H9 (cell line): ENCODE measurements at regions not wholly inside any gene's neighbourhood (a gene's known extent, or its start where the extent isn't known, plus 50 kb on each side); places are given as distances from the start of the nearest gene placed in this dataset.

Experiments
- DNase-seq: peaks from one replicate; pipeline ENCODE4 v3.0.0-alpha.2; 2017
- H2AFZ ChIP-seq: one replicate; pipeline ENCODE4 v1.6.1; 2013; ENCODE audit warnings: mild to moderate bottlenecking, low read length, control low read depth, moderate library complexity
- H2AK5ac ChIP-seq: 2 replicates; pipeline ENCODE4 v1.6.1; 2013; ENCODE audit warnings: low read length, control low read depth, mixed read lengths; ENCODE audit not compliant: insufficient read length
- H2BK120ac ChIP-seq: one replicate; pipeline ENCODE4 v1.6.1; 2013; ENCODE audit warnings: low read depth, mild to moderate bottlenecking, low read length, control low read depth, inconsistent platforms; ENCODE audit not compliant: poor library complexity, severe bottlenecking
- H2BK12ac ChIP-seq: 2 replicates; pipeline ENCODE4 v1.6.1; 2013; ENCODE audit warnings: low read length, control low read depth, mixed read lengths, low read depth; ENCODE audit not compliant: insufficient read length
- H2BK15ac ChIP-seq: 2 replicates; pipeline ENCODE4 v1.6.1; 2013; ENCODE audit warnings: low read depth, low read length, control low read depth
- H2BK20ac ChIP-seq: one replicate; pipeline ENCODE4 v1.6.1; 2013; ENCODE audit warnings: low read depth, mild to moderate bottlenecking, low read length, control low read depth, inconsistent platforms; ENCODE audit not compliant: poor library complexity, severe bottlenecking
- H2BK5ac ChIP-seq: 2 replicates; pipeline ENCODE4 v1.6.1; 2013; ENCODE audit warnings: low read length, control low read depth, mixed read lengths; ENCODE audit not compliant: insufficient read length
- H3K14ac ChIP-seq: 2 replicates; pipeline ENCODE4 v1.6.1; 2013; ENCODE audit warnings: low read length, control low read depth; ENCODE audit not compliant: insufficient read depth
- H3K18ac ChIP-seq: 2 replicates; pipeline ENCODE4 v1.6.1; 2013; ENCODE audit warnings: low read depth, mild to moderate bottlenecking, mixed read lengths, low read length, control low read depth; ENCODE audit not compliant: insufficient read length
- H3K23ac ChIP-seq: 2 replicates; pipeline ENCODE4 v1.6.1; 2013; ENCODE audit warnings: low read length, control low read depth, mixed read lengths, low read depth; ENCODE audit not compliant: insufficient read length
- H3K23me2 ChIP-seq: 2 replicates; pipeline ENCODE4 v1.6.1; 2013; ENCODE audit warnings: low read depth, mild to moderate bottlenecking, mixed read lengths, low read length, control low read depth; ENCODE audit not compliant: insufficient read length, poor library complexity, severe bottlenecking
- H3K27ac ChIP-seq: 2 replicates; pipeline ENCODE4 v1.5.1; 2013; ENCODE audit warnings: low read length, control low read depth, mixed read lengths, low read depth; ENCODE audit not compliant: insufficient read length
- H3K27me3 ChIP-seq: 2 replicates; pipeline ENCODE4 v1.6.1; 2013; ENCODE audit warnings: low read length, control low read depth, inconsistent platforms; ENCODE audit not compliant: insufficient read depth
- H3K4ac ChIP-seq: 2 replicates; pipeline ENCODE4 v1.6.1; 2013; ENCODE audit warnings: low read depth, mild to moderate bottlenecking, control low read depth, inconsistent platforms, low read length, moderate library complexity
- H3K4me1 ChIP-seq: 2 replicates; pipeline ENCODE4 v1.6.1; 2013; ENCODE audit warnings: low read length, control low read depth, inconsistent platforms; ENCODE audit not compliant: insufficient read depth
- H3K4me2 ChIP-seq: 2 replicates; pipeline ENCODE4 v1.6.1; 2013; ENCODE audit warnings: low read length, control low read depth, mixed read lengths; ENCODE audit not compliant: insufficient read length, insufficient read depth
- H3K56ac ChIP-seq: 2 replicates; pipeline ENCODE4 v1.6.1; 2013; ENCODE audit warnings: low read depth, mild to moderate bottlenecking, mixed read lengths, low read length, control low read depth; ENCODE audit not compliant: insufficient read length
- H3K79me1 ChIP-seq: 2 replicates; pipeline ENCODE4 v1.6.1; 2013; ENCODE audit warnings: low read depth, mild to moderate bottlenecking, moderate library complexity, low read length, control low read depth, inconsistent platforms; ENCODE audit not compliant: insufficient read depth, poor library complexity, severe bottlenecking
- H3K79me2 ChIP-seq: 2 replicates; pipeline ENCODE4 v1.6.1; 2013; ENCODE audit warnings: low read length, control low read depth, inconsistent platforms; ENCODE audit not compliant: insufficient read depth
- H3K9ac ChIP-seq: 2 replicates; pipeline ENCODE4 v1.6.1; 2013; ENCODE audit warnings: low read length, control low read depth, mixed read lengths; ENCODE audit not compliant: insufficient read length; ENCODE audit errors: extremely low read depth
- H3K9me3 ChIP-seq: one replicate; pipeline ENCODE4 v1.6.1; 2013; ENCODE audit warnings: low read depth, low read length, inconsistent platforms; ENCODE audit not compliant: control insufficient read depth
- H3T11ph ChIP-seq: one replicate; pipeline ENCODE4 v1.6.1; 2013; ENCODE audit warnings: mild to moderate bottlenecking, low read length, control low read depth, inconsistent platforms
- H4K20me1 ChIP-seq: one replicate; pipeline ENCODE4 v1.6.1; 2013; ENCODE audit not compliant: control insufficient read depth, insufficient read length, insufficient read depth
- H4K5ac ChIP-seq: 2 replicates; pipeline ENCODE4 v1.6.1; 2013; ENCODE audit warnings: low read depth, mild to moderate bottlenecking, mixed read lengths, low read length, control low read depth; ENCODE audit not compliant: insufficient read length
- H4K8ac ChIP-seq: replicated peaks from 2 replicates; pipeline ENCODE4 v1.6.1; 2013; ENCODE audit warnings: low read length, control low read depth, mixed read lengths, low read depth; ENCODE audit not compliant: insufficient read length
- H4K91ac ChIP-seq: 2 replicates; pipeline ENCODE4 v1.6.1; 2013; ENCODE audit warnings: low read depth, mild to moderate bottlenecking, moderate library complexity, mixed read lengths, low read length, control low read depth; ENCODE audit not compliant: insufficient read length
- H3K27ac Mint-ChIP-seq, 3 experiments: 2 replicates in 2 of 3; 3 replicates in 1 of 3; pipeline ENCODE4 v1.8.0; 2020 to 2021; ENCODE audit warnings: mixed read lengths in 3 of 3, mild to moderate bottlenecking in 1 of 3, moderate library complexity in 1 of 3
- H3K27me3 Mint-ChIP-seq: 2 replicates; pipeline ENCODE4 v1.8.0; 2021; ENCODE audit warnings: low read depth, mild to moderate bottlenecking, moderate library complexity, mixed read lengths
- H3K36me3 Mint-ChIP-seq, 3 experiments: 2 replicates in 2 of 3; 3 replicates in 1 of 3; pipeline ENCODE4 v1.8.0; 2020 to 2021; ENCODE audit warnings: low read depth in 3 of 3, mixed read lengths in 3 of 3; ENCODE audit not compliant: insufficient read depth in 1 of 3
- H3K4me1 Mint-ChIP-seq, 2 experiments: 2 replicates each; pipeline ENCODE4 v1.8.0; 2020; ENCODE audit warnings: mixed read lengths in 2 of 2
- H3K4me3 Mint-ChIP-seq, 2 experiments: 2 replicates in 1 of 2; 3 replicates in 1 of 2; pipeline ENCODE4 v1.8.0; 2020 to 2021; ENCODE audit warnings: mild to moderate bottlenecking in 2 of 2, mixed read lengths in 2 of 2, moderate library complexity in 1 of 2
- H3K9me3 Mint-ChIP-seq, 2 experiments: 2 replicates in 1 of 2; 3 replicates in 1 of 2; pipeline ENCODE4 v1.8.0; 2020; ENCODE audit warnings: mild to moderate bottlenecking in 2 of 2, mixed read lengths in 2 of 2, moderate library complexity in 1 of 2
- WGBS: extraction: QIAGEN DNeasy Blood & Tissue Kit; methylation state at CpG from one replicate; pipeline ENCODE4 v1.1.7; 2013; ENCODE audit warnings: missing lambda C conversion rate, low lambda C conversion rate, mixed read lengths; ENCODE audit not compliant: insufficient read length; ENCODE audit errors: extremely low coverage; 5-methylcytosine and 5-hydroxymethylcytosine counted together
- TF ChIP-seq, protein P1 (sequence below): fragments of 200-600 bp; sonication (generic); conservative IDR thresholded peaks from 3 replicates; pipeline ENCODE4 v1.8.0; 2021; ENCODE audit warnings: antibody characterized with exemption, mild to moderate bottlenecking

DNA sequence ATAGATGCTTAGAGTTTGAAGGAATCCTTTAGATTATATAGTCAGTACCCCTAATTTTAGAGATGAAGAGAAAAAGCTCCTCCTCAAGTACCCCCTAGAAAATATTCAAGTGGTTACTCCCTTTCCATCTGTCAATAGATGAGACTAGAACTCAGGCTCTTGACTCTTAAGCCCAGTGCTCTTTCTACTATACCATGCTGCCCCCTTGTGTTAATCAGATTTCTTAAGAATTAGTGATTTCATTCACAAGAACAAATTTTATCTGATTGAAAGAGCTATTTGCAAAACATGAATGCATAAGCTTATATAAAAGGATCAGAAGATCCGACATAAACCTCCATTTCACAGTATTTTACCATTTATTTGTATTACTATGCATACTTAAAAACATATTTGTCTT lies 179.3 kb downstream of the TFEC start:
- Mint-ChIP-seq H3K27me3 (no peaks in the 10 kb centered on the region; the same call in 1 of the 2 replicates), H3K9me3 (no peaks in the 10 kb centered on the region), H3K27ac (no peak overlapping the region), H3K4me3 (no peak overlapping the region), H3K36me3 (no peaks in the 10 kb centered on the region), H3K4me1 (no peaks in the 10 kb centered on the region)
- no peak overlapping the region for H2BK5ac ChIP-seq
- H2BK15ac ChIP-seq, result no peak overlapping the region
- H3K27me3 ChIP-seq, result no peaks in the 10 kb centered on the region
- H2BK12ac ChIP-seq, result no peak overlapping the region
- no peak overlapping the region for H3K18ac ChIP-seq
- no peak overlapping the region for H3K23ac ChIP-seq
- no peak overlapping the region for H3K9ac ChIP-seq
- H2AFZ ChIP-seq, result no peak overlapping the region
- H2BK120ac ChIP-seq, result no peak overlapping the region
- no peaks in the 10 kb centered on the region for H4K20me1 ChIP-seq
- no peak overlapping the region for H4K8ac ChIP-seq
- H2AK5ac ChIP-seq, result no peak overlapping the region
- H3K9me3 ChIP-seq, result no peaks in the 10 kb centered on the region
- WGBS, result no CpG with 5 or more reads among the region's 1 CpG
- no peaks in the 10 kb centered on the region for H3K23me2 ChIP-seq
- no peak overlapping the region for H3K27ac ChIP-seq
- H3K14ac ChIP-seq, result no peak overlapping the region
- no peak overlapping the region for H3K56ac ChIP-seq
- no peak overlapping the region for H3K4ac ChIP-seq
- H4K91ac ChIP-seq, result no peak overlapping the region
- H3T11ph ChIP-seq, result no peak overlapping the region
- H3K4me1 ChIP-seq, result no peaks in the 10 kb centered on the region
- H2BK20ac ChIP-seq, result no peak overlapping the region
- H3K79me1 ChIP-seq, result no peaks in the 10 kb centered on the region
- H3K4me2 ChIP-seq, result no peak overlapping the region
- TF ChIP-seq, protein P1, sequence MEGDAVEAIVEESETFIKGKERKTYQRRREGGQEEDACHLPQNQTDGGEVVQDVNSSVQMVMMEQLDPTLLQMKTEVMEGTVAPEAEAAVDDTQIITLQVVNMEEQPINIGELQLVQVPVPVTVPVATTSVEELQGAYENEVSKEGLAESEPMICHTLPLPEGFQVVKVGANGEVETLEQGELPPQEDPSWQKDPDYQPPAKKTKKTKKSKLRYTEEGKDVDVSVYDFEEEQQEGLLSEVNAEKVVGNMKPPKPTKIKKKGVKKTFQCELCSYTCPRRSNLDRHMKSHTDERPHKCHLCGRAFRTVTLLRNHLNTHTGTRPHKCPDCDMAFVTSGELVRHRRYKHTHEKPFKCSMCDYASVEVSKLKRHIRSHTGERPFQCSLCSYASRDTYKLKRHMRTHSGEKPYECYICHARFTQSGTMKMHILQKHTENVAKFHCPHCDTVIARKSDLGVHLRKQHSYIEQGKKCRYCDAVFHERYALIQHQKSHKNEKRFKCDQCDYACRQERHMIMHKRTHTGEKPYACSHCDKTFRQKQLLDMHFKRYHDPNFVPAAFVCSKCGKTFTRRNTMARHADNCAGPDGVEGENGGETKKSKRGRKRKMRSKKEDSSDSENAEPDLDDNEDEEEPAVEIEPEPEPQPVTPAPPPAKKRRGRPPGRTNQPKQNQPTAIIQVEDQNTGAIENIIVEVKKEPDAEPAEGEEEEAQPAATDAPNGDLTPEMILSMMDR, result peak; percentile 69
- no peak for DNase-seq
- no peaks in the 10 kb centered on the region for H3K79me2 ChIP-seq
- no peak overlapping the region for H4K5ac ChIP-seq
